ENCODE measurements at regions not wholly inside any gene's neighbourhood (a gene's known extent, or its start where the extent isn't known, plus 50 kb on each side); places are given as distances from the start of the nearest gene placed in this dataset.
"Not testable (repeated sequence)": the region's sequence is repeated elsewhere in the genome, so short reads cannot be mapped to it uniquely, and the experiment has no call there.

DNA sequence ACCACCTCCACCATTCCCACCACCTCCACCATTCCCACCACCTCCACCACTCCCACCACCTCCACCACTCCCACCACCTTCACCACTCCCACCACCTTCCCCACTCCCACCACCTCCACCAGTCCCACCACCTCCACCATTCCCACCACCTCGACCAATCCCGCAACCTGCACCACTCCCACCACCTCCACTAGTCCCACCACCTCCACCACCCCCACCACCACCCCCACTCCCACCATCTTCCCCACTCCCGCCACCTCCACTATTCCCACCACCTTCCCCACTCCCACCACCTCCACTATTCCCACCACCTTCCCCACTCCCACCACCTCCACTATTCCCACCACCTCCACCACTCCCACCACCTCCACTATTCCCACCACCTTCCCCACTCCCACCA lies 94.3 kb upstream of the PAX2 start:
- TF ChIP-seq, protein P1, sequence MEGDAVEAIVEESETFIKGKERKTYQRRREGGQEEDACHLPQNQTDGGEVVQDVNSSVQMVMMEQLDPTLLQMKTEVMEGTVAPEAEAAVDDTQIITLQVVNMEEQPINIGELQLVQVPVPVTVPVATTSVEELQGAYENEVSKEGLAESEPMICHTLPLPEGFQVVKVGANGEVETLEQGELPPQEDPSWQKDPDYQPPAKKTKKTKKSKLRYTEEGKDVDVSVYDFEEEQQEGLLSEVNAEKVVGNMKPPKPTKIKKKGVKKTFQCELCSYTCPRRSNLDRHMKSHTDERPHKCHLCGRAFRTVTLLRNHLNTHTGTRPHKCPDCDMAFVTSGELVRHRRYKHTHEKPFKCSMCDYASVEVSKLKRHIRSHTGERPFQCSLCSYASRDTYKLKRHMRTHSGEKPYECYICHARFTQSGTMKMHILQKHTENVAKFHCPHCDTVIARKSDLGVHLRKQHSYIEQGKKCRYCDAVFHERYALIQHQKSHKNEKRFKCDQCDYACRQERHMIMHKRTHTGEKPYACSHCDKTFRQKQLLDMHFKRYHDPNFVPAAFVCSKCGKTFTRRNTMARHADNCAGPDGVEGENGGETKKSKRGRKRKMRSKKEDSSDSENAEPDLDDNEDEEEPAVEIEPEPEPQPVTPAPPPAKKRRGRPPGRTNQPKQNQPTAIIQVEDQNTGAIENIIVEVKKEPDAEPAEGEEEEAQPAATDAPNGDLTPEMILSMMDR (IDR thresholded peaks at IDR 0.05 in 2 of 3, conservative IDR thresholded peaks at IDR 0.05 in 1 of 3; ENCODE audit: borderline replicate concordance in 1 of 3, insufficient read depth in 1 of 3, low read depth in 2 of 3, low read length in 2 of 3) = not testable (repeated sequence)
- TF ChIP-seq ZFX (IDR thresholded peaks at IDR 0.05); EZH2phosphoT487 (IDR thresholded peaks at IDR 0.05; ENCODE audit: borderline replicate concordance); SRF (IDR thresholded peaks at IDR 0.05; ENCODE audit: low read depth); SIN3A (IDR thresholded peaks at IDR 0.05; ENCODE audit: low read depth); EZH2 (IDR thresholded peaks at IDR 0.05); POLR2AphosphoS5 (IDR thresholded peaks at IDR 0.05; ENCODE audit: low read depth, low read length); EGR1 (IDR thresholded peaks at IDR 0.05; ENCODE audit: low read depth): not testable (repeated sequence)

Measured in HCT116 (cell line).